ENCODE measurements at regions not wholly inside any gene's neighbourhood (a gene's known extent, or its start where the extent isn't known, plus 50 kb on each side); places are given as distances from the start of the nearest gene placed in this dataset.

DNA sequence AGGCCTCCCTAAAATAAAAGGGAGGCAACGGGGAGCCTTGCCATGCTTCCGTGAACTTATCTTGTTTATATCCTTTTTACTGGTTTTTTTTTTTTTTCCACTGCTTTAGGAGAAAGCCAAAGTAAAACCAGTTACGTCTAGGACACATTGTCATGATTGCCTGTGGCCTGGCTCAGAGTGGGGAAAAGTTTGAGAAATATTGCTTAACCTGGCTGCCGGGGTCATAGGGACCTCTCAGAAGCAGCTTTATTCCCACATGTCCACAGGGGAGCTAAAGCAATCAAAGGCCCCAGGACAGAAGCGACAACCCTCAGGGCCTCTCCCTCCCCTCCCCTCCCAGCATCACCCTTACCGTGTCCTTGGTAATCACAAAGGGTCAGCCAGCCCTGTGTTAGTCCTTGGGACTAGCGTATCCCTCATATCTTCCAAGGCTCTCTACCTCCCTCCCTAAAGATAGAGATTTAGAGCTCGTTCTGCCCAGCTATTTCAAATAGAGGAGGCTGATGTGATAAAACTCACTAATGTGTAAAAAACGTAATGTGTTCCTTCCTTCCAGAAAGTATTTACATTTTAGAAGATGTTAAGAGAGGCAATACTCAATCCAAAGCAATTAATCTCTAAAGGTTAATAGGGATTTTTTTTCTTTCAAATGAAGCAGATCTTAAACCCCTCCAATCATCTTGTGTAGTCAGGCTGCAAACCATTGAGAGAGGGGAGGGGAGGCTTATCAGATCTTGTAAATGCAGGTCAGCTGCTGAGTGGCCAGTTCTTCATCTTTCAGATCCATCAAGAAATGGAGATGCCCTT is 64.8 kb upstream of the PRKAR2B start:
- no peak for TF ChIP-seq CTCF (IDR thresholded peaks at IDR 0.05)
- TF ChIP-seq POLR2A (IDR thresholded peaks at IDR 0.05), result no peak
